ENCODE measurements at regions not wholly inside any gene's neighbourhood (a gene's known extent, or its start where the extent isn't known, plus 50 kb on each side); places are given as distances from the start of the nearest gene placed in this dataset.

GRCh38 chrX:20789103-20789502, 522.4 kb upstream of the RPS6KA3 start:
- TF ChIP-seq, protein P1, sequence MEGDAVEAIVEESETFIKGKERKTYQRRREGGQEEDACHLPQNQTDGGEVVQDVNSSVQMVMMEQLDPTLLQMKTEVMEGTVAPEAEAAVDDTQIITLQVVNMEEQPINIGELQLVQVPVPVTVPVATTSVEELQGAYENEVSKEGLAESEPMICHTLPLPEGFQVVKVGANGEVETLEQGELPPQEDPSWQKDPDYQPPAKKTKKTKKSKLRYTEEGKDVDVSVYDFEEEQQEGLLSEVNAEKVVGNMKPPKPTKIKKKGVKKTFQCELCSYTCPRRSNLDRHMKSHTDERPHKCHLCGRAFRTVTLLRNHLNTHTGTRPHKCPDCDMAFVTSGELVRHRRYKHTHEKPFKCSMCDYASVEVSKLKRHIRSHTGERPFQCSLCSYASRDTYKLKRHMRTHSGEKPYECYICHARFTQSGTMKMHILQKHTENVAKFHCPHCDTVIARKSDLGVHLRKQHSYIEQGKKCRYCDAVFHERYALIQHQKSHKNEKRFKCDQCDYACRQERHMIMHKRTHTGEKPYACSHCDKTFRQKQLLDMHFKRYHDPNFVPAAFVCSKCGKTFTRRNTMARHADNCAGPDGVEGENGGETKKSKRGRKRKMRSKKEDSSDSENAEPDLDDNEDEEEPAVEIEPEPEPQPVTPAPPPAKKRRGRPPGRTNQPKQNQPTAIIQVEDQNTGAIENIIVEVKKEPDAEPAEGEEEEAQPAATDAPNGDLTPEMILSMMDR (IDR thresholded peaks at IDR 0.05; ENCODE audit: extremely low read depth, insufficient read depth, missing control alignments) = no peak
- in situ Hi-C loops (cut with MboI; ENCODE audit: low pct_unique_long_range_greater_than_20kb, low sequenced_read_pairs, unreplicated experiment) = no loop called here
- no peak for DNase-seq (ENCODE audit: low spot score)

- in situ Hi-C loops (cut with MboI; ENCODE audit: low pct_unique_long_range_greater_than_20kb, low sequenced_read_pairs, unreplicated experiment) = no loop called here
- DNase-seq (ENCODE audit: low spot score) = no peak
- TF ChIP-seq, protein P1 (IDR thresholded peaks at IDR 0.05; ENCODE audit: extremely low read depth, insufficient read depth, missing control alignments) = no peak
These were observed 500.6 kb upstream of the RPS6KA3 start for GRCh38 chrX:20767346-20767745.

- TF ChIP-seq, protein P1 (IDR thresholded peaks at IDR 0.05; ENCODE audit: extremely low read depth, insufficient read depth, missing control alignments) = no peak
- DNase-seq (ENCODE audit: low spot score) = no peak
- in situ Hi-C loops (cut with MboI; ENCODE audit: low pct_unique_long_range_greater_than_20kb, low sequenced_read_pairs, unreplicated experiment) = no loop called here
These were observed 489.9 kb upstream of the RPS6KA3 start for GRCh38 chrX:20756585-20756984.

GRCh38 chrX:20753076-20753475, 486.4 kb upstream of the RPS6KA3 start:
- no peak for DNase-seq (ENCODE audit: low spot score)
- in situ Hi-C loops (cut with MboI; ENCODE audit: low pct_unique_long_range_greater_than_20kb, low sequenced_read_pairs, unreplicated experiment) = no loop called here

GRCh38 chrX:20746690-20747089, 480.0 kb upstream of the RPS6KA3 start:
- in situ Hi-C loops (cut with MboI; ENCODE audit: low pct_unique_long_range_greater_than_20kb, low sequenced_read_pairs, unreplicated experiment) = no loop called here
- TF ChIP-seq, protein P1 (IDR thresholded peaks at IDR 0.05; ENCODE audit: extremely low read depth, insufficient read depth, missing control alignments) = no peak
- DNase-seq (ENCODE audit: low spot score) = no peak

More at GRCh38 chrX:20753076-20753475, 486.4 kb upstream of the RPS6KA3 start:
- TF ChIP-seq, protein P1 (IDR thresholded peaks at IDR 0.05; ENCODE audit: extremely low read depth, insufficient read depth, missing control alignments) = no peak

DNA sequence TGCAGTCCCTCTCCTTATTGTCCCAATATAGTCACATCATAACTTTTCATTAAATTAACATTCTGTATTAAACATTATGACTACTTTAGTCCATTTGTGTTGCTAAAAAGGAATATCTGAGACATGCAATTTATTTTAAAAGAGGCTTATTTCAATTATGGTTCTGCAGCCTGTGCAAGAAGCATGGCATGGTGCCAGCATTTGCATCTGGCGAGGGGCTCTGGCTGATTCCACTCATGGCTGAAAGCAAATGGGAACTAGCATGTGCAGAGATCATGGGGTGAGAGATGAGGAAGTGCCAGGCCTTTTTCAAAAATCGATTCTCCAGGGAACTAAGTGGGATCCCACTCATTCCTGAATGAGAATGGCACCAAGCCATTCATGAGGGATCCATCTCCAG, 476.3 kb upstream of the RPS6KA3 start:
- in situ Hi-C loops (cut with MboI; ENCODE audit: low pct_unique_long_range_greater_than_20kb, low sequenced_read_pairs, unreplicated experiment) = no loop called here
- no peak for DNase-seq (ENCODE audit: low spot score)

More for the DNA sequence above, 476.3 kb upstream of the RPS6KA3 start:
- TF ChIP-seq, protein P1 (IDR thresholded peaks at IDR 0.05; ENCODE audit: extremely low read depth, insufficient read depth, missing control alignments) = no peak
